ENCODE measurements at regions not wholly inside any gene's neighbourhood (a gene's known extent, or its start where the extent isn't known, plus 50 kb on each side); places are given as distances from the start of the nearest gene placed in this dataset.

DNA sequence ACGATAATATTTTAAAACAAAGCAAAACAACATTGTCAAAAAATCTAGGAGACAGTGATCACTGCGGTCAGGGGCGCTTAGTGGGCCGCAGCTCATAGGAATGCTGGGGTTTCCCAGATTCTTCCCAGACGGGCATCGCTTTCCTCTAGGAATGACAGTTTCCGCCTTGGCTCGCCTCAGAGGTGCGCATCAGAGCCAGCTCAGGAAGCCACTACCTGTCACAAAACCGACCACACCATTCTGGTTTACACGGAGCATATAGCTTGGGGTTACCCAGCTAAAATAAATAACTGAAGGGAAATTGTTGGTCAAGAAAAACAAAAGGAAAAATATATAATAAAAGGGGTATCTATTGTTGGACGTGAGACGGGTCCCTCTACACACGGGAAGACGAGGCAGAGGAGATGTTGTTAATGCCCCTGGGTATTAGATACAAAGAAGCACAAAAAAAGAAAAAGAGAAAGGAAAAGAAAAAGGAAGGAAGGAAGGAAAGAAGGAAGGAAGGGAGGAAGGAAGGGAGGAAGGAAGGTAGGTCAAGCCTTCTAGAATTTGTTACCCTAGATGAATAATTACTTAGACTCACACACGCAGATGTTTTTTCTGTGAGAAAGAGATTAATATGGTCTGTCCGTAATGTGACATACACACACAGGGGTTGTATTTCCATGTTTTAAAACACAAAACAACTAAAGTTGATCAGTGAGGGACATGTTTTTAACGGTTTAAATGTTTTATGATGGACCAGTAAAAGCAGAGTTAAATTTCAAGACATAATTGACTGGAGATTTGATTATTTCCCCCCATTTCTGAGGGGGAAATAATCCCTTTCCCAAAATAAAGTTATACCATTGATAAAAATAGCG is 292.4 kb upstream of the NFE2L3 start:
- Mint-ChIP-seq H3K27ac (no peak overlapping the region), H3K9me3 (peaks cover 2% of the 10 kb centered on the region), H3K4me1 (no peaks in the 10 kb centered on the region), H3K4me3 (no peak overlapping the region), H3K36me3 (peaks cover 1% of the 10 kb centered on the region), H3K27me3 (peaks cover 13% of the 10 kb centered on the region)
- ATAC-seq (ENCODE audit: low read depth) (no peak), DNase-seq (ENCODE audit: low spot score in 2 of 2) (no peak)

DNA sequence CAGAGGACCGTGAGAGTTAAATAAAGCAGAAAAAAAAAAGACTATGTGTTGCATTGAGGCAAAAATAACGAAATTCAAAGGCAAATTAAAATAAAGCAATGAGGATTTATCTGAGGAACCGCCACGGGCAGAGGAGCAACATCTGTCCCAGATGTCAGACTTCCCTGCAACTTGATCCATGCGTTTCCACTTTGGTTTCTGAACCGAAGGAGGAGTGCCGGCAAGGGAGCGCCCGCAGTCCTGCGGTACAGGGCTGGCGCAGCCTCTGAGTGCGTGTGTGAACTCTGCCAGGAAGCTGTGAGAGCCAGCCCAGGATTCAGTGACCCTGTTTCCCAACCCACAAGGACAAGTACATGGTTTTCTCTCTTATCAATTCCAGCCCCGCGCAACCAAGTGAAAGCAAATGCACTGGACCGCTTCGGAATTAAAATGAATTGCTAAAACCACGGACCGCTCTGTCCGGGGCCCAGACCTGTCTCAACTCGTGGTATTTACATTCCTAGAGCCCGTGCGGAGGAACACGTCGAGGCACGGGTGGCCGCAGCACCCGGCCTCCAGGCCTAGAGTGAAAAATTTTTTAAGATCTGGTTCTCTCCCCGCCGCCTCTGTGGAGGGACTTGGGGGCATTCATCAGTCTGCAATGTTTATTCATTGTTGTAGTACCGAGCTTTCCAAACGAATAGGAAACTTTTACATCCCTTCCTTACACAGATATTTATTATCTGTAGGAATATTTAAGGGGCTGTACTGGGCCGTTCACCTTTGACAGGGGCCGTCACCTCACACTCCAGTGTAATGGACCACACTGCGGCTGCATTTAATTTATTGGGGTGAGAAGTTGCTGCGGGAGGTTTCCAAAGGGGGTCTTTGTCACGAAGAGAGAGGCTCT is 291.5 kb upstream of the NFE2L3 start:
- no peak overlapping the region for H3K4me3 Mint-ChIP-seq
- H3K27ac Mint-ChIP-seq: no peak overlapping the region
- ATAC-seq (ENCODE audit: low read depth) (no peak), DNase-seq (ENCODE audit: low spot score in 2 of 2) (no peak)
- peaks cover 18% of the 10 kb centered on the region for H3K27me3 Mint-ChIP-seq
- H3K4me1 Mint-ChIP-seq: no peaks in the 10 kb centered on the region
- H3K9me3 Mint-ChIP-seq: peaks cover 2% of the 10 kb centered on the region
- peaks cover 1% of the 10 kb centered on the region for H3K36me3 Mint-ChIP-seq

DNA sequence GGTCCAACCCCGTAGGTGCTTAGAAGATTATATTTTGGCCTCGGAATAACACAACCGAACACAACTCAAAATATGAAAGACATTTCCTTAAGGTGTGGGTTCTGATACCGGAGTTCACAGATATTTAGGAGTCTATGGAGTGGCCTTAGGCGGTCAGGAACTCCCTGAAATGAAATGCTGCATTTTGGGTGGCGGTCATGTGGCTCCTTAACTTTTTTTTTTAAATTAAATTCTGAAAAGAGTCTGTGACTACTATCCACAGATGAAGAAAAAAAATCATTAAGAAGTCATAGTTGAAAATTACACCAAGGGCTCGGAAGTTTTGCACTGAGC is 290.9 kb upstream of the NFE2L3 start:
- no peak for DNase-seq (ENCODE audit: low spot score in 2 of 2)
- ATAC-seq (ENCODE audit: low read depth): no peak
- peaks cover 18% of the 10 kb centered on the region for H3K27me3 Mint-ChIP-seq
- no peak overlapping the region for H3K4me3 Mint-ChIP-seq
- H3K9me3 Mint-ChIP-seq: peaks cover 2% of the 10 kb centered on the region
- no peaks in the 10 kb centered on the region for H3K4me1 Mint-ChIP-seq
- peaks cover 1% of the 10 kb centered on the region for H3K36me3 Mint-ChIP-seq
- no peak overlapping the region for H3K27ac Mint-ChIP-seq

DNA sequence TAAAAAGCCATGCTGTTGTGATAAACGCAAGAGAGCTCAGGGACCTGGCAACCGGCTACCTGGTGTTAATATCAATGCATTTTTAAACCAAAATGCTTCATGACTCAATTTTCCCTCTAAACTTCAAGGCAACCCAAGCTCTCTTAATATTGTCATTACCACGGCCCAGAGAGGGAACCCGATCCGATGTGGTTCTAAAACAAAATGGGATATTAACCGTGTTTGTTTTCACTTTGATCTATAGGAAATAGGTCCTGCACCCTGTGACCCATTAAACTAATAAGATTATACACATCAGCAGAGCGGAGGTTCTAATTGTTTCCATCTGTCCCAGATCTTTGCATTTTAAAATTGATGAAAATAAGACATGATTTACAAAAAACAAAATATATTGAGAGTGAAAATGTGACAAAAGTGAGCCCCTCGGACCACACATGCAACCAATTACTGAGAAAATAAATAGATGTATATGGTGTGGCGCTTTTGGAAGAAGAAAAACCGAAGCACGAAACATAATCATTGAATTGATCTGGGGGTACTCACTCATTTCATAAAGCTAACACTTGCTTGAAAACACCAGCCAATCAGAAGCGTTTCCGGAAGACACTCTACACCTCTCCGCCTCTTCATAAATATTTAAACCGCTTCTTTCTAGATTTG is 290.3 kb upstream of the NFE2L3 start:
- H3K4me1 Mint-ChIP-seq: no peaks in the 10 kb centered on the region

DNA sequence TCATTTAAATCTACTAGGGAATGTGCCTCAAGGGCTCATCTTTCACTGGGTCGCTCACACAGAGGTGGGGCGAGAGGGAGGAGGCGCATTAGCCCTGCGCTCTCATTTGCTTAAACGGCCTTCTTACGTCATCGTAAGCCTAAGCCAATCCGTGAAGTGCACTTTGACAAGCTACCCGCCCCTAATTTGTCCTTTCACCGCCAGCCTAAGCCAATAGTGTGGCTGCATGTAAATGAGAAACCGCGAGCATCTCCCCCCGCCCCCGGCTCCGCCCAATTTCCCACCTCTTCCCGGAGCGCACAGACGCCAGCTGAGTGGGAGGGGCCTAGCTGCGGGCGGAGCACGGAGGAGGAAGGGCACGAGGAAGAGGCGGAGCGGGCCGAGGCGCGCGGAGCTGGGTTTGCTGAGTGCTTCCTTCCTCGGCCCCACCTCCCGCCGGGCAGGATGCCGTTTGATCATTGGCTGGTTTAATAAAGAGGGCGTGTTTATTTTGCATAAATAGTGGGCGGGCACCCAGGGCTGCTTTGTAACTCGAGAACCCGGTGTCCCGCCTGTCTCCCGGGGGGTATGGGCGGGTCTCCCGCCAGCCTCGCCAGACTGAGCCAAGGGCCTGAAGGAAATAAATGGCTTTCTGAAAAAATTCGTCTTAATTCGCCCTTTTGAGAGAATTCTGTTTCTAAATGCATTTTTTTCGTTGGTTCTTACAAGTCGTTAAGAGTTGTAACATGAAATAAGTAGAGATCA is 289.6 kb upstream of the NFE2L3 start:
- peaks cover 19% of the 10 kb centered on the region for H3K27me3 Mint-ChIP-seq
- H3K4me3 Mint-ChIP-seq: peak overlapping the region; percentile 65
- H3K9me3 Mint-ChIP-seq: peaks cover 2% of the 10 kb centered on the region
- no peak for DNase-seq (ENCODE audit: low spot score in 2 of 2)
- peak overlapping the region; percentile 81 for H3K27ac Mint-ChIP-seq
- peak; percentile 78 for ATAC-seq (ENCODE audit: low read depth)
- H3K4me1 Mint-ChIP-seq: no peaks in the 10 kb centered on the region
- peaks cover 1% of the 10 kb centered on the region for H3K36me3 Mint-ChIP-seq

More for the DNA sequence above, 290.3 kb upstream of the NFE2L3 start:
- Mint-ChIP-seq H3K27ac (peak overlapping the region; percentile 81), H3K9me3 (peaks cover 2% of the 10 kb centered on the region), H3K4me3 (peak overlapping the region; percentile 65), H3K36me3 (peaks cover 1% of the 10 kb centered on the region), H3K27me3 (peaks cover 19% of the 10 kb centered on the region)
- no peak for ATAC-seq (ENCODE audit: low read depth)
- no peak for DNase-seq (ENCODE audit: low spot score in 2 of 2)

DNA sequence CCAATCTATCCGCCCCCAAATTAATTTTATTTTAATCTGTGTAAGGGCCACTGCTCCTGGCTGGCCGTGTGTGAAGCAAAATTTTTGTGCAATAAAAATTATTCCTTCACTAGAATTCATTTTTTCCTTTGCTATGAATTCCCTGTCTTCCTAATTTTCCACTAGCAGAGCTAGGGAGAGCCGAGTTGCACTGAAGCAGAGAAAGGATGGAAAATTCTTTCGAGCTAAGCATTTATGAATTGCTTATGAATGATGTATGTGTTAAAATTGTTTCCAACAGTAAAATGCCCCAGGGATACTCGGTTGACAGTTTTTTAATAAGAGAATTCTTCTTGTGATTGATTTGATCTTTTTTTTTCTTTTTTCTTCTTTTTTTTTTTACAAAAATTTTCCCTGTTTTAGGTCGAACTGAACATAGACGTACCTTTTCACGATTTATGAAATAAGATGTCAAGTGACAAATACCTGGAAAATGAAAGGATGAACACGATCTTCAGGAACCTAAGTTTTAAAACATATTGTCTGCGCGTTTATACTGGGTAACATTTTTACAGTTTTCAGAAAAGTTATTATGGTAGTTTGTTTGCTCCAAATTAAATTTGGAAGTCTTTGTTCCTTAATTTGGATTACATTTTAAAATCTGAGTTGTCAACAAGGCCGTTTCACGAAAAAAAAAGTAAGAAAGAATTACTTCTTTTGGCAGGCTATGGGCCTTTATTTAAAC is 288.8 kb upstream of the NFE2L3 start:
- peaks cover 23% of the 10 kb centered on the region for H3K27me3 Mint-ChIP-seq

DNA sequence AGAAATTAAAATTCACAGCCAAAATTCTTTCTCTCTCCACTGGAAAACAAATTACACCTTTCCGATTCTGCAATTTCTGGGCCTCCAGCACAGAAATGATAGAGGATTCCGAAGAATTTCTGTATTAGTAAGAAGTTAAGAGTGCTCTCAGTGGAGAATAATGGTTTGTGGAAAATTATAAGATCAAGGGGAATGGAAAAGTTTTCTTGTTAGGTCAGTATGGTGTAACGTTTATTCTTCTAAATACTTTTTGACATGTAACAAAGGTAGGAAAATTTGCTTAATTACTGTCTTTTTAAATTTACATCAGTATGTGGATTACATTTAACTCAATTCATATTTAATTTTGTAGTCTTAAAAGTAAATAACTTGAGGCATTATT is 288.3 kb upstream of the NFE2L3 start:
- Mint-ChIP-seq H3K36me3 (peaks cover 1% of the 10 kb centered on the region), H3K27me3 (peaks cover 25% of the 10 kb centered on the region), H3K27ac (peak overlapping the region; percentile 81), H3K4me1 (no peaks in the 10 kb centered on the region), H3K9me3 (peaks cover 2% of the 10 kb centered on the region), H3K4me3 (no peak overlapping the region)
- ATAC-seq (ENCODE audit: low read depth) (no peak), DNase-seq (ENCODE audit: low spot score in 2 of 2) (no peak)

More for the DNA sequence above, 288.8 kb upstream of the NFE2L3 start:
- Mint-ChIP-seq H3K9me3 (peaks cover 2% of the 10 kb centered on the region), H3K4me3 (no peak overlapping the region), H3K36me3 (peaks cover 1% of the 10 kb centered on the region), H3K27ac (peak overlapping the region; percentile 81), H3K4me1 (no peaks in the 10 kb centered on the region)
- DNase-seq (ENCODE audit: low spot score in 2 of 2): no peak
- no peak for ATAC-seq (ENCODE audit: low read depth)

DNA sequence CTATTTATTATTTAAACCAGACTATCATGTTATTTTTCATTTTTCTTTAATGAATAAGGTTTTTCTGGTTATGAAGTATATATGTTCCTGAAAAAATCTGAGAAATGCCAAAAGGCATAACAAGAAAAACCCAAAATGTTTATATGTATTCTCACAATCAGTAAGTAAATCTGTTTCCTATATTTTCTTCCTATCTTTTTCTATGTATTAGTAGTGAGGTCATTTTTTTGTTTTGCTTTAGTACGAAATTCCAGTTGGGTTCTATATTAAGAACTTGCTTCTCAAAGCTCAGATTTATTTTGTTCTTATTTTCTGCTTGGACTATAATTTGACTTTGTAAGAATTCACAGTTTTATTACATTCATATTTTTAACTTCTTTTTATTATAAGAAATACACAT is 287.5 kb upstream of the NFE2L3 start:
- DNase-seq (ENCODE audit: low spot score in 2 of 2) (no peak), ATAC-seq (ENCODE audit: low read depth) (no peak)
- H3K4me3 Mint-ChIP-seq: no peak overlapping the region
- peaks cover 2% of the 10 kb centered on the region for H3K9me3 Mint-ChIP-seq
- H3K27me3 Mint-ChIP-seq: peaks cover 27% of the 10 kb centered on the region
- no peak overlapping the region for H3K27ac Mint-ChIP-seq
- no peaks in the 10 kb centered on the region for H3K4me1 Mint-ChIP-seq
- H3K36me3 Mint-ChIP-seq: peaks cover 1% of the 10 kb centered on the region

DNA sequence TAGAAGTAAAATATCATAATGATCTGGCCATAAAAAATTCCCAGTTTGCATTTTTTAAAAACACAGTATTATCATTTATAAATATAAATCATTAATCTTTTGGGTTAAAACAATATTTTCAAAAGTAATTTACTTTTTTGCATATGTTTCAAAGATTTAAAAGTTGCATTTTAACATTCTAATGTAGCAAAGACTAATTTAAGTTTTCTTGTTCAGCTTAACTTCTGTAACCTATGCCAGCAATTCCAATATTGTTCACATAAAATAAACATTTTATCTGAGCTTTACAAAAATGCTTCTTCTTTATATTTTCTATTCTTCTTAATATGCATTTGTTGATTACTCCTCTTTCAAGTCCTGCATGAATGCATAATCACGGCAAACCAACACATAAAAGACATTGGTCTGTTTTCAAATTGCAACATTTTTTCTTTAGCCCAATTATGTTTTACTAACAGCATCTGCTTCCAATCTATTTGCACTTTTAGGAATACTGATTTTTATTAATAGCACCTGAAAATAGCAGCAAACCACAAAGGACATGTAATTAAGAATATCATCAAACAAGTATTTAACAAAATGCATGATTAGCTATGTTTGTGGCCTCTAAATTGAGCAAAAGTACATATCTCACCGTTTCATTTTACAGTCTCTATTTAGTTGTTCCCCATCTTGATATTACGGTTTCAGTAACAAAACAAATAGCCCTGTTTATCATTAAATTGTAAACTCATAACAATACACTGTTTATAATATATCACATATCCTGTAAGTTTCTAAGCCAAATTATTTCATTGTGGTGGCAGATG is 286.9 kb upstream of the NFE2L3 start:
- Mint-ChIP-seq H3K4me3 (no peak overlapping the region), H3K27ac (no peak overlapping the region), H3K4me1 (no peaks in the 10 kb centered on the region), H3K9me3 (no peaks in the 10 kb centered on the region), H3K27me3 (peaks cover 29% of the 10 kb centered on the region), H3K36me3 (no peaks in the 10 kb centered on the region)
- DNase-seq (ENCODE audit: low spot score in 2 of 2) (no peak), ATAC-seq (ENCODE audit: low read depth) (no peak)

DNA sequence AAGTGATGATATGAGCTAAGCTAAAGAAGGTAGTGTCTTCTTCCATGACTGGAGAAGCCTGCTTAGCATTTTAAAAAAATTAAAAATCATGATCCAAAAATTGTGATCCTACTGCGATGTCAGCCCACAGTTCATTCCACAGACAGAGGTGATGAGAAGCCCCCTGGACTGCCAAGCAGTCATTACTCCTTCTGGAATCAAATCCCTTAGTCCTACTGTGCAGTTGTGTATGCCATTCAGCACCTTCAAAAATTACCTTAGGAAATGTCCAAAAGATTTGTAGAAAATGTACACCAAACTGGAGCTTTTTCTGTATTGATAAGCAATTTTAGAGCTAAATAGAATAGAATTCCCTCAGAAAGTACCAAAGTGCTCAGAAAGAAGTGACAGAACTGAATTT is 283.5 kb upstream of the NFE2L3 start:
- Mint-ChIP-seq H3K4me1 (no peaks in the 10 kb centered on the region), H3K27me3 (peaks cover 24% of the 10 kb centered on the region), H3K9me3 (no peaks in the 10 kb centered on the region), H3K4me3 (no peak overlapping the region), H3K27ac (no peak overlapping the region), H3K36me3 (no peaks in the 10 kb centered on the region)
- DNase-seq (ENCODE audit: low spot score in 2 of 2) (no peak), ATAC-seq (ENCODE audit: low read depth) (no peak)

DNA sequence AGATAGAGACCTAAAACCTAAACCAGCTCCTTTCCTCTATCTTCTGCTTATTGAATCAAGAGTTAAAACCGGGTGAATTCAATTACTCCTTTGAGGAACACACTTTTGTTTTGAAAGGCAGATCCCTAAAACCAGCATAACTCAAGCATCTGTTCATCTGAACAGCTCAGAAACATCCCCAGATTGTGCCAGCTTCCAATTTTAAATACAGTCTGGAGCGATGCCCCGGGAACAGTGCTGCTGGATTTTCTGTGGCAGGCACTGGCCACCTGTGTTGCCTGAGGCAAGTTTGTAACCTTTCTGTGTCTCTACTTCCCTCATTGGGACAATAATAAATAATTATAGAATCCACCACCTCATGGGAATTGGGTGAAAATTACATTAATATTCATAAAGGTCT is 281.4 kb upstream of the NFE2L3 start:
- H3K4me3 Mint-ChIP-seq: no peak overlapping the region

DNA sequence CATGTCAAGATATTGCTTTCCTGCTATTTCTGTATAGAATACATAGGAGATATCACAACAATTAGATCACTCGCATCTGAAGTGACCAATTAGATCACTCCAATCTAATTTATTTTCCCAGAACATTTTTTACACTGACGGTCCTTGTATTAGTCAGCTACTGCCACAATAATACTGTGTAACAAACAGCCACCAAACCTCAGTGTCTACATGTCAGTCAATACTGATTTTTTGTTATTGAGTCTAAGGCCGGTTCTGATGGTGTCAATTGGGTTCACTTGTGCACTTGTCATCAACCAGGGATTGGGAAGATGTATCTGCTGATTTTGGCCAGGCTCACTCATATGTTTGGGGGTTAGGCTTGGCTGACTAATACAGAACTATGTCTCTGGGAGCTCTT is 275.9 kb upstream of the NFE2L3 start:
- Mint-ChIP-seq H3K27me3 (peaks cover 7% of the 10 kb centered on the region), H3K9me3 (no peaks in the 10 kb centered on the region), H3K4me1 (peaks cover 8% of the 10 kb centered on the region), H3K4me3 (no peak overlapping the region), H3K36me3 (no peaks in the 10 kb centered on the region), H3K27ac (no peak overlapping the region)
- DNase-seq (ENCODE audit: low spot score in 2 of 2): no peak
- no peak for ATAC-seq (ENCODE audit: low read depth)

More for the DNA sequence above, 281.4 kb upstream of the NFE2L3 start:
- no peaks in the 10 kb centered on the region for H3K4me1 Mint-ChIP-seq
- H3K9me3 Mint-ChIP-seq: no peaks in the 10 kb centered on the region
- ATAC-seq (ENCODE audit: low read depth) (no peak), DNase-seq (ENCODE audit: low spot score in 2 of 2) (no peak)
- H3K36me3 Mint-ChIP-seq: no peaks in the 10 kb centered on the region
- H3K27me3 Mint-ChIP-seq: peaks cover 18% of the 10 kb centered on the region
- no peak overlapping the region for H3K27ac Mint-ChIP-seq
